ENCODE measurements at regions not wholly inside any gene's neighbourhood (a gene's known extent, or its start where the extent isn't known, plus 50 kb on each side); places are given as distances from the start of the nearest gene placed in this dataset.

DNA sequence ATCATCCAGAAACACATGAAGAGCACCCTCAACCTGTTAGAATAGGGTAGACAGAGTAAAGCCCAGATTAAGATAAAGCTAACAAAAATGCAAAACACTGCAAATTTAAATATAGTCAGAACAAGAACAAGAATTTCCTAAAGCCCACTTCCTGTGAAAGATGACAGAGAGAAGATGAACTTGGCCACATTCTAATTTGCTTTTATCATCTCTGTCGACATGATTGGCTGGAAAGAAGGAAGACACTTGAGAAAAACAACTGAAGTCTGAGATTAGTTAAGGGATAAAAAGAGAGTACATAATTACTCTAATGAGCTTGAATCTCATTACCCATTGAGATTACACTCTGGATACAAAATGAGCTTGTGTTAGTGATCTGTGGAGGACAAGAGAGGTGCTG is 537.6 kb downstream of the KLF5 start:
- no peak for DNase-seq

DNA sequence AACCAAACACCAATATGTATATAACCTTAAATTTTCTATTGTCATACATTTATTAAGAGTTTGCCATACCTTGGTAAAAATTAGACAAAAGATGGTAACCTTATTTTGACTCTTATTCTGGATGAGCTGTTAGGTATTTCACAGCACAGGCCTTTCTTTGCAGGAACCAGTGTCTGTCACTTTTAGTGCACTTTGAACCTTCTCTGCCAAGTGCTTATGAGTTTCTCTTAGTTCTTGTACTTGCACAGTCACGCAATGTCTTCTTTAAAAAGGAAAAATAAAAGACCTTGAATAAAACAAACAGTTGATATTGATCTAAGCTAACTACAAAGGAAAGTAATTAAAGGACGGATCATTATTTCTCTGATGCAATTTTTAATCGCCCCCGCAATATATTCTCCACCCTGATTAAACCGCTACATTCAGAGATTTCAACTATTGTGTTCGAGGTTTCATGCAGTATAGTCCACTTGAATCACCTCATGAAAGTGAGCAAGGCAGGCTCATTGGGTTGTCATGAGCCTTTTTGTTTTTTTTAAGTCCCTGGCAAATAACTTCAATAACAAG is 534.5 kb downstream of the KLF5 start:
- DNase-seq, result no peak

DNA sequence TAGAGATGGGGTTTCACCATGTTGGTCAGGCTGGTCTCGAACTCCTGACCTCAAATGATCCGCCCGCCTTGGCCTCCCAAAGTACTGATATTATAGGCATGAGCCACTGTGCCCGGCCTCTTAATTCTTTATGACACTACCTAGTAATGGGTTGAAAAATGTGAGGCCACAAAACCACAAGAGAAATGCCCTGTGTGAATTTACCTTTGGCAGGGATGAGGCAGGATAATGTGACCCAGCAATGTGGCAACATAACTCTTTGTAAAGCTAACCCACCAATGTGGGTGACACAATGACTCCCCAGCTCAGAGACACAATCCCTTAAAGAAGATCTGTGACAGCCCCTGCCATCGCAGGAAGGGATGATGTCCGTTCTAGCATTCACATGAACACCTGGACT is 533.1 kb downstream of the KLF5 start:
- DNase-seq, result no peak

DNA sequence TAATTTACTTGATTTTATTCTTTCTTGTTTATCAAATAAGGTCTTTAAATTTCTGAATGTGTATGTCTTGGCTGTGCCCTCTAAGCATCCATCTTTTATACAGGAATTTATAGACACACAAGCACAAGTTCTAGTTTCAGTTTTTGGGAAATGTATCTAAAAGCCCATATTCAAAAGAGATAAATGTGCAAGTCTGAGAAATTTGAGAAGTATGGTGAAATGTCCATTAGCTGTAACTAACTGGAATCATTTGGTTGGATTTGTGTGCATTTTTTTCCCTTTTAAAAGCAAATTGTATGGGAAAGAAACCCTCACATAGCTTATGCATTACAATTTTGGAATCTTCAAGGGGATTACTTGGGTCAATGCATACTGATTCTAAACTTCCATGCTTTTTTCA is 532.0 kb downstream of the KLF5 start:
- DNase-seq, result no peak

DNA sequence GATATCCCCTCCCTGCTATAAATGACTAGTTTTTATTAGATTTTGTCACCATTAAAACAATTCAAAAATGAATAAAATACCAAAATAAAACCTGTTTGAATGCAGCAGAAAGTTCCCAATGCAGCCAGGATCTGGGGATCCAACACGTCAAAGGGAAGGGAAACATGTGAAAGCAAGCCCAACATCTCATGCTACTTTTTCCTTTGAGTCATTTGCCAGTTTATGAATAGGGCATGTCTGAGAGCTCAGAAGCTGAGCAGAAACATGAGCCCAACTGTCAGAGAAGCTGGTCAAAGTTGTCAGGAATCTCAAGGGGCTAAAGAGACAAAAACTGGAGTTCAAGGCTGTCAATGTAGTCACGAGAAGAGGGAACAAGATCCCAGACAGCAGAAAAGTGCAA is 526.4 kb downstream of the KLF5 start:
- no peak for DNase-seq

DNA sequence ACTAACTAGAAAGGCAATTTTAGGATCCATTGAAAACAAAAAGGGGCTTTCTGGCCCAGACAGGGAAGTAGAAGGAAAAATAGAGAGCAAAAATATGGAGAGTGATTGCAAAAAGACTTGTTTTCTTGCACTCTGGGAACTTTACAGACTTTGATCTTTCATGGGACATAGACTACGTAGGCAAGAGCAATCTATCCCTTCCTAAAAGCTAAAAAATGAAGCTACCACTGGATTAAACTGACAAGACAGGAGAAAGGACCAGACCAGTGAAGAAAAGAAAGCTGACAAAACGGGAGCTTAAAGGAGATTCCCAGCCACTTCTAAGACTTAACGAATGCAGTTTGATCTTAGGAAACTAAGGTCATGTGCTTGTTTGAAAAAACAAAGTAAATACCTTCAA is 524.5 kb downstream of the KLF5 start:
- no peak for DNase-seq

DNA sequence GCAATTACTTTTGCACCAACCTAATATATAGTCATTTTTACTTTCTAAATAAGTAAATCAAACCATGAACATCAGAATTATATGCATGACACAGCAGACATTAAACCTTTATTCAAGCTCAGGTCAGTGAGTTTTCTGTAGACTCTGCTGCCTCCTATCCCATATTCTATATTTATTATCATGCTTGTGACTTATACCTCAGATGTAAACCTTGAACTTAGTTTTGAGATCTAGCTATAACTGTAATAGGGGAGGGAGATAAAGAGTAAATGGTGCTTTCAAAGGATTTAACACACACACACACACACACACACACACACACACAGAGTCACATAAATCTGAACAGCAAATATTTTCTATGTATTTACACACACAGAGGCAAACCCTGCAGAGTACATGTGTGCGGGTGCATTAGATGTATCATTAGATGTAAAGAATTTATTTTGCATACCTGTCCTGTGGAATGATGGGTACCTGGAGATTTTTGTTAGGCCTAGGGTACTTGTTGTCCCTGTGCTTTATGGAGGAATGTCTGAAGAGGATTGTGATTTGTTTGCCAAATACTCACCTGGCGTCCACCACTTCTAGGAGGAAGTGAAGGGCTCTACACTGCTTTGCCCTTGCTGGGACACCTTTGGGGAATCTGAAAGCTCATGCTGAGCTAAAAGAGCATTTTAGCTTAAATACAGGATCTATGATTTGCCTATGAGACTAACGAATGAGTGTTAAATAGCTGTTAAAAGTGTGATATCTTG is 521.9 kb downstream of the KLF5 start:
- DNase-seq, result no peak

DNA sequence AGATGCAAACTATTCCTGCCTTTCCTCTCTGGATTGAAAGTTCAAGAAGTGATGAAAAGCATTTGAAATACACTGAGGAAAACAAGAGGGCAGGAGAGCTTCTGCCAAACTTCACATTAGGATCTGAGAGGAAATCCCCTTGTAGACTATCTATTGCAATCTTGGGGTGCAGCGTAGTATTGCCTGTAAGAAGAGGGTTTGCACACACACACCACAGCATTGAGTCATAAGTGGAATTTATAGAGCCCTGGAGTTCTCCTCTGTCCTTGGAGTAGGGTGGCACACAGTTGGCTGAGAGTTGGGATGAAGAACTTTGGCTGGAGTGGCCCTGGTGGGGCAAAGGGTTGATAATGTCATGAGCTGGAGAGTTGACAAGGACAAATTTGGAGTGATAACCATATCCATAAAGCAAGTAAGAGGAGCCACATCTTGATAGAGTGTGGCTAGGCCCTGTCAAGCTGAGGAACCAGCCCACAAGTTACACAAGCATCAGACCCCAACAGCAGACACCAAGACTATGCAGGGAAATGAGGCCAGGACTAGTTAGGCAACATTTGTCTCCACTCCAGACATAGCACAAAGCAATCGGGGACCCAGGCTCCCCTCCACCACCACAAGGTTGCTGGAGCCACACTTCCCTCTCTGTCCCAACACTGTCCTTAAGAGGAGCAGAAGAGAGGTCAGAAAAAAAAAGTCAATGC is 520.9 kb downstream of the KLF5 start:
- DNase-seq, result no peak

DNA sequence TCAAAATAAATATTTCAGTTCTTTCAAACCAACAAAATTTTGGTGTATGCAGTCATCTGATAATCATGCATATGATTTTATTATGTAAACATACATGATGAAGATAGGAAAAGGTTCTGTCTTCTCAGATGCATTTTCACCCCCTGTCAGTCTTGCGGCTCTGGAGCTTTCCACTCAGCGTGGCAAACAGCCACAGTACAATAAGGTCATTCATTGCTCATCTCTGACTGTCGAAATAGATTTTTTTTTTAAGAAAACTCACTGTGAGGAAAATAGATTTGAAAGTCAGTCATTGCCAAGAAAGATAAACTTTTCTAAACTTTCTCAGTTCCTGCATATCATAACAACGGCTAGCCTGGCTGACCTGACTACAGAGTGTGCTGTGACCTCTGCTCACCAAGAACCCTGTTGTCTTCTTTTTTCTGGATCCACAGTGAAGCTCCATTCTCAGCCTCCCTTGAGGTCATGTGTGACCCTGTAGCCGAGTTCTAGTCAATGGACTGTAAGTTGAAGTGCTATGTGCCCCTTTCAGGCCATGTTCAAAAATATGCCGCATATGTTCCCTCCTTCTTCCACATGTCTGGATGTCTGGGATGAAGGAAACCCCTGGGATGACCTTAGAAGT is 519.6 kb downstream of the KLF5 start:
- DNase-seq, result no peak

DNA sequence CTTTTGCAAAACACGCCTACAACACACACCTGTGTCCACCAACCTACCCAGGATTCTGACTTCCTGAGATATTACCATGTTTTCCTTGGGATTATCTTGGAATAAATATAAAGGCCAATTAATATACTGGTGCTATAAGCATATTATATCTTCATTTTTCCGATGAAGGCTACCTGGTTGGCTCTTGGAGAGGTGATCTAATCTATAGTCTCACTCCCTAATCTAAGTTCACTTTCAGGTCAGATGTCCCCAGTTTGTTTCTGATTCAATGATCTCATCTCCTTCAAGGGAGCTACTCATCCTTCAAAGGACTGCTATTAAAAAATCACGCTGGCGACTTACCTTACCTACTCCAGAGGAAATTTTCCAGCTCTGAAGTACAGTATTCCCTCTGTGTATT is 517.5 kb downstream of the KLF5 start:
- DNase-seq, result no peak

DNA sequence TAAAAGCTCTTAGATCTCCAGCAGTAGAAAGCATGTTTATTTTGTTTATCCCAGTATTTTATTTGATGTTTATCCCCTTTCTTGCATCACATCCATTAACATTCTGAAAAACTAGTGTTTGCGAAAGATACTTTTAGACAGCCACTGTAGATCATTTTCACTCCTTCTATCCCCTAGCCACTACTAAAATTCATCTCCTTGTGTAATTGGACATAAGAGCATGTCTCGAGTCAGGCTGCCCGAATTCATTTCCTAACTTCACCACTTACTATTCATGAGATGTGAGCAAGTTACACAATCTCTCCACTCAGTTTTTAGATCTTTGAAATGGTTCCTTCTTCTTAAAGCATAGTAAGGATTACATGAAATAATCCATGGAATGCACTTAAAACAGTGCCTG is 514.0 kb downstream of the KLF5 start:
- DNase-seq, result no peak

DNA sequence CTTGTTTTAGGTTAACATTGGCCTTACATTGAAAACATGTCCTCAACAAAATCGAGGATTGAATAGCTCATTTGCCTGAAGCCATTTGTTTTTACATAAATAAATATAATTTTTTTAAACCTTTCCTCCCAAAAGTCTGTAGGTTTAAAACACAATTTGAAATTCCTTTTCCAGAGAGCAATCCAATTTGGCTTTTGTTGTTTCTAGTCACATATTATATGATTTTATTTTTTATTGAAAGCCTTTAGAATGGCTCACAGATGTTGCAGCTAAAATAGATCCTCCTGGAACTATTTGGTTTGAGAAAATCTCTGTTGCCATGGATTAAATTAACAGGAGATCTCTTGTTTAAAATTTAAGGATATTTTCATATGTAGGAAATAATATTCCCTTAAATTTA is 512.6 kb downstream of the KLF5 start:
- no peak for DNase-seq

DNA sequence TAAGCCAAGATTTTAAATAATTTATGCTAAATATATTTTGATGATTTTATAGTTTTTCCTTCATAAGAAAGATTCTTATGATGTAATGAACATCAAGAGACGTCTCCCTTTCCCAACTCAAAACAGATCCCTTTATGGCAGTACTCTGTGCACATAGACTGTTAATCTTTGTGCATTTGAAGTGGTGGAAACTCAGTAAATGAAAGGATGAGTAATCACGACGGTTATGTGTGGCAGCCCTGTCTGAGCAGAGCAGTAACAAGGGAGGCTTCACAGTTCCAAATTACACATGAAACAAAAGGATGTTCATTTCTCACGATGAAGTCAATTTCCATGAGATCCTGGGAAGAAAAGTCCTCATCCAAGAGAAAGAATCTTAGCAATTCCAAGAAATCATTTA is 498.1 kb downstream of the KLF5 start:
- no peak for DNase-seq

DNA sequence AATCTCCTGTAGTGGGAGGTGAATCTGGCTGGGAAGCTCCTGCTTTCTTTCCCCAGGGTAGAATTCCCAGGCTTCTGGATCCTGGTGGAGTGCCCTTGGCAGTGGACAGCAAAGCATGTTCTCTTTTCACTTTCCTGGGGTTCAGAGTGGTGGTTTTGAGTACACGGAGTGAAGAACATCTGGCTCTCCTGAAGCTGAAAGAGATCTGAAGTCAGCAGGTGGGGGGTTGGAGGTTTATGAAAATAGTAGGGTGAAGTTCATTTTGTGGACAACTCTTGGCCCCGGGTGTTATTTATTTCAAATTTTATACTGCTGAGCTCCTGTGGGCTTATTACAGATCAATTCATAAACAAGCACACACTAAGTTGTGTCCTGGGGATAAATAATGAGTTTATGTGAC is 497.3 kb downstream of the KLF5 start:
- no peak for DNase-seq

DNA sequence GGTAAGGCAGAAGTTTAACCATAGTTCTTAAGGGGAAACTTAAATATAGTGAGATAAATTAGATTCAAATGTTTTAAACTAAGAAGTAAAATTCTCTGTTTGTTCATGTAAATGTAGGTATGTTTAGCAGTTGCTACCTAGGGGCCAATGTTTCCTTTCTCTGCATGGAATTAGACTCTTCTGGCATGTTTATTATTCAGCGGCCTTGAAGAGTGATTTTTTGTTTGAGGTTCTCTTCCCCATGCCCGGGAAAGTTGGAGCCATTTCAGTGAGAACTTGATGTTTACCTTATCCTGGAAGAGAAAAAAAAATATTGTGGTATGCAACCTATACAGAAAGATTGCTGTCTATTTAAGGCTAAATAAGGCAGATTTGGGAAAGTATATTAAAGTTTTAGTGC is 492.9 kb downstream of the KLF5 start:
- no peak for DNase-seq

DNA sequence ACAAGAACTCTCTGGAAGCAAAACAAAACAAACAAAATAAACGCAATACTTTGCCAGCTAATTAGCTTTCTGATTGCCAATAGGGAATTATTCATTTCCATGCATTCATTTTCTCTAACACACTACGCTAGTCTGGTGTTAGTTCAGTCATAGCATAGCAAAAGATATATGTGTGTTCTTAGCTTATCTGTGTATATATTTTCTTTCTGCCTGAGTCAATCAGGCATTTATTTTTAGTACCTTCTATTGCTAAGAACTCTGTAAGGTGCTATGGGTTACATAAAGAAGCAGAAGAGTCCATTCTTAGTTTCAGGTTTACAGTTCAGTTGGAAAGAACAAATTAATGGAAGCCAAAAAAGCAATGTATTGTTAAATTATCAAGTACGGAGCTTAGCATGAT is 490.9 kb downstream of the KLF5 start:
- DNase-seq, result no peak

DNA sequence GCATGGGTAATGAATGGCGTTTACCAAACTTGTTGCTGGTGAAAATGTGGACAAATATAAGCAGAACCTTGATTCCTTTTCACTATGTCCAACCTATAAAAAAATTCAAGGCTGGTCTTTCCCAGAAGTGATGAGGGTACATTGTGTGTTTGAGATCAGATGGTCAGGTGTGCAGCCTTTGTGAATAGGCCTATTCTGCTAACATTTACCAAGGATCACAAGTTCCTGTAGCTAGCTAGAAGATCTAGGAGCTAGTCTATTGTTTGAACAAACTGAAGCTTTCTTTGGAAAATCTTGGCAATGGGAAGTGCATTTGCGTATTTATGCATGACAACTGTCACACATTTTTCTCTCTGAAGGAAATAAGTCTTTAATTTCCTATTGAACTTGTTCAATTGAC is 489.6 kb downstream of the KLF5 start:
- DNase-seq, result no peak

DNA sequence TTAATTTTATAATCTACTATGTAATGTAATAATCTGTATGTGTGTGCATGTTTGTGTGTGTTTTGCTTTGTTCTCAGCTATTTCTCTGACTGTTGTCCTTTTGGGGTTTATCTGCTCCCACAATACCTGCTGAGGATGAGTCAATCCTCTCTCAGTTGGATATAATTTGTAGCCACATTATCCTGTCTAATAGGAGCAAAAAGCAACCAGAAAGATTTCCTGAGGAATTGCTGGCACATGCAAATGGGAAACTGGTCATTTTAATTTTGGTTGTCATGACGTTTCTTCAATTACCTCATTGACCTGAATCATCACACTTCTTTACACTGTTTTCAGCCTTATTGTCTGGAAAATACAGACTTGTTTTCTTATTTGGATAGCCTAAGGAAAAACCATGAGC is 488.4 kb downstream of the KLF5 start:
- DNase-seq, result no peak

DNA sequence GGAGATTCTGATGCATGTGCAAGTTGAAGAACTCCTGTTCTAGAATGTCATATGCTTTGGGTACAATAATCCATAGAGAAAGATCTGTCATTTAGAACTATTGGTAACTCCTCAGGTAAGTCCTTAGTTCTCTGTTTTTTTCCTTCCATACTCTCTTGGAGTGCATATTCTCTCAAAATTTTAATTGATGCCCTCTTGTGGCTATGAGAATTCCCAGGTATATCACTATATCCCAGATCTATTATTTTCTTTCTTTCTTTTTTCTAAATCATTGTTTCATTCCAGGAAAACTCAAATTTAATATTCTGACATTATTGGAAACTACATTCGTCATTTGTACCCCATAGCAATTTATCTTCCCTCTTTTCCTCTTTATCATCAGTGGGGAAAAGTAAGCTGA is 485.4 kb downstream of the KLF5 start:
- no peak for DNase-seq

DNA sequence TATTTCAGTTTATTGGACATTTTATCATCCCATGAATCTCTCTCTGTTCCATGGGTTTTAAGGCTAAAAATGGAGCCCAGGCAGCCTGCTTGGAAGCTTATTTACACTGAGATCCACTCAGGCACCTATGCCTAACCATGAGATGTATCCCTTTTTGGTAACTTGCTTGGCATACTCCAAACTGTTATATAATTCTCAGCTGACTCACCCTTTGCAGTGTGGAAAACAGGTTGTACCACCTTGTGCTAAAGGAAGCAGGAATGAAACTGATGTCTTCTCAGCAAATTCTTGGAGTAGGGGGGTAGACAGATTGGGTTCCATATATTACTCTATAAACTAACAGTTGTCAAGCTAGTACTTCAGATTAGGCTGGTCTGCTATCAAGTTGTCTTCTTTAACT is 483.6 kb downstream of the KLF5 start:
- DNase-seq, result peak in 1 of 56 donors; percentile 0

DNA sequence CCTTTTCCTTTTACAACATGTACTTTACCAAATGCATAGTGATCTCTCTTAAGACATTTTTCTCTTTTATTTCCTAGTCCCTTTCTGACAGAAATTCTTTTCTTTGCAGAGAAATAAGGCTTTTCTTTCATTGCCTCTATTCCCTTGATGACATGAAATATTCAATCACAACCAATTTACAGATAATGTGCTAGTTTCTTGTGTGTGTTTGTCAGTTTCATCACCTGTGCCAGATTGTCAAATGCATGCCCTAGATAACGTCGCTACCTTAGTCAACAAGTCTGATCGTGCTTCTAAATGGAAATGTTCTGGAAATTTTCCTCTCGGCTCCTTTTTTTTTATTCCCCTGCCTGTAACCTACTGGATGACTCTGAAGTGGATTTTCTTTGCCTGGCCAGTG is 478.1 kb downstream of the KLF5 start:
- no peak for DNase-seq

DNA sequence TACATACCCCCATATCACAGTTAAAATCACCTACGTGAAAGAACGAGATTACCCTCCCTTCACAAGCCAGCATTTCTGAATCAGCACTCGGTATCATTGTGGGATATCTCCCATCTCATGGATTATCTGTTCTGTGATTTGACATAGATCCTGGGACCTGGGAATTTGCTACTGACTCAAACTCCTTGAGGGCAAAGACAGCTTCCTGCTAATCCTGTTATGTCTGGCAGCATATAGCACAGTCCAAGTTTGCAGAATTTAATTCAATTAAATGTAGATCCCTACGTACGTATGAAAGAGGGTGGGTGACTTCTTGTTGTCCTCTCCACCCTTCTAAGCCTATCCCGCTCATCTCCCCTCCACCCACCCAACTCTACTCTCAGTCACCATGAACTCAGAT is 476.5 kb downstream of the KLF5 start:
- no peak for DNase-seq
